HepG2 (cell line): ENCODE measurements at regions not wholly inside any gene's neighbourhood (a gene's known extent, or its start where the extent isn't known, plus 50 kb on each side); places are given as distances from the start of the nearest gene placed in this dataset.

Source experiments
- AHDC1 ChIP-seq: sonication (generic); formaldehyde crosslinking; IDR thresholded peaks from 2 replicates; pipeline ENCODE4 v1.5.1; 2020; ENCODE audit warnings: mild to moderate bottlenecking, missing genetic modification reagents, borderline replicate concordance
- CTCF ChIP-seq: sonication (generic); formaldehyde crosslinking; IDR thresholded peaks from 2 replicates; pipeline ENCODE4 v1.5.0; 2020; ENCODE audit warnings: mild to moderate bottlenecking, missing genetic modification reagents, moderate library complexity
- KLF6 ChIP-seq: IDR thresholded peaks from 2 replicates; pipeline ENCODE4 v1.8.0; 2016; ENCODE audit warnings: missing biosample characterization, missing genetic modification reagents
- NR2C2 ChIP-seq: sonication (generic); formaldehyde crosslinking; IDR thresholded peaks from 2 replicates; pipeline ENCODE4 v1.4.0; 2020; ENCODE audit warnings: missing genetic modification reagents, mild to moderate bottlenecking, moderate library complexity, borderline replicate concordance
- ZNF598 ChIP-seq: sonication (generic); formaldehyde crosslinking; IDR thresholded peaks from 2 replicates; pipeline ENCODE4 v1.5.1; 2020; ENCODE audit warnings: mild to moderate bottlenecking, missing genetic modification reagents, borderline replicate concordance

GRCh38 chr7:26470691-26471090, 179.0 kb downstream of the SNX10 start:
- TF ChIP-seq AHDC1, result no peak
- TF ChIP-seq ZNF598 (CRISPR knock-in tag), result no peak
- TF ChIP-seq KLF6 (CRISPR knock-in tag), result no peak
- no peak for TF ChIP-seq NR2C2 (CRISPR knock-in tag)
- TF ChIP-seq CTCF (CRISPR knock-in tag), result no peak
